H9 (cell line): ENCODE measurements at regions not wholly inside any gene's neighbourhood (a gene's known extent, or its start where the extent isn't known, plus 50 kb on each side); places are given as distances from the start of the nearest gene placed in this dataset.

Experiments used
- DNase-seq: peaks from one replicate; pipeline ENCODE4 v3.0.0-alpha.2; 2017
- H2AFZ ChIP-seq: one replicate; pipeline ENCODE4 v1.6.1; 2013; ENCODE audit warnings: mild to moderate bottlenecking, low read length, control low read depth, moderate library complexity
- H2AK5ac ChIP-seq: 2 replicates; pipeline ENCODE4 v1.6.1; 2013; ENCODE audit warnings: low read length, control low read depth, mixed read lengths; ENCODE audit not compliant: insufficient read length
- H2BK120ac ChIP-seq: one replicate; pipeline ENCODE4 v1.6.1; 2013; ENCODE audit warnings: low read depth, mild to moderate bottlenecking, low read length, control low read depth, inconsistent platforms; ENCODE audit not compliant: poor library complexity, severe bottlenecking
- H2BK12ac ChIP-seq: 2 replicates; pipeline ENCODE4 v1.6.1; 2013; ENCODE audit warnings: low read length, control low read depth, mixed read lengths, low read depth; ENCODE audit not compliant: insufficient read length
- H2BK15ac ChIP-seq: 2 replicates; pipeline ENCODE4 v1.6.1; 2013; ENCODE audit warnings: low read depth, low read length, control low read depth
- H2BK20ac ChIP-seq: one replicate; pipeline ENCODE4 v1.6.1; 2013; ENCODE audit warnings: low read depth, mild to moderate bottlenecking, low read length, control low read depth, inconsistent platforms; ENCODE audit not compliant: poor library complexity, severe bottlenecking
- H2BK5ac ChIP-seq: 2 replicates; pipeline ENCODE4 v1.6.1; 2013; ENCODE audit warnings: low read length, control low read depth, mixed read lengths; ENCODE audit not compliant: insufficient read length
- H3K14ac ChIP-seq: 2 replicates; pipeline ENCODE4 v1.6.1; 2013; ENCODE audit warnings: low read length, control low read depth; ENCODE audit not compliant: insufficient read depth
- H3K18ac ChIP-seq: 2 replicates; pipeline ENCODE4 v1.6.1; 2013; ENCODE audit warnings: low read depth, mild to moderate bottlenecking, mixed read lengths, low read length, control low read depth; ENCODE audit not compliant: insufficient read length
- H3K23ac ChIP-seq: 2 replicates; pipeline ENCODE4 v1.6.1; 2013; ENCODE audit warnings: low read length, control low read depth, mixed read lengths, low read depth; ENCODE audit not compliant: insufficient read length
- H3K23me2 ChIP-seq: 2 replicates; pipeline ENCODE4 v1.6.1; 2013; ENCODE audit warnings: low read depth, mild to moderate bottlenecking, mixed read lengths, low read length, control low read depth; ENCODE audit not compliant: insufficient read length, poor library complexity, severe bottlenecking
- H3K27ac ChIP-seq: 2 replicates; pipeline ENCODE4 v1.5.1; 2013; ENCODE audit warnings: low read length, control low read depth, mixed read lengths, low read depth; ENCODE audit not compliant: insufficient read length
- H3K27me3 ChIP-seq: 2 replicates; pipeline ENCODE4 v1.6.1; 2013; ENCODE audit warnings: low read length, control low read depth, inconsistent platforms; ENCODE audit not compliant: insufficient read depth
- H3K4ac ChIP-seq: 2 replicates; pipeline ENCODE4 v1.6.1; 2013; ENCODE audit warnings: low read depth, mild to moderate bottlenecking, control low read depth, inconsistent platforms, low read length, moderate library complexity
- H3K4me1 ChIP-seq: 2 replicates; pipeline ENCODE4 v1.6.1; 2013; ENCODE audit warnings: low read length, control low read depth, inconsistent platforms; ENCODE audit not compliant: insufficient read depth
- H3K4me2 ChIP-seq: 2 replicates; pipeline ENCODE4 v1.6.1; 2013; ENCODE audit warnings: low read length, control low read depth, mixed read lengths; ENCODE audit not compliant: insufficient read length, insufficient read depth
- H3K56ac ChIP-seq: 2 replicates; pipeline ENCODE4 v1.6.1; 2013; ENCODE audit warnings: low read depth, mild to moderate bottlenecking, mixed read lengths, low read length, control low read depth; ENCODE audit not compliant: insufficient read length
- H3K79me1 ChIP-seq: 2 replicates; pipeline ENCODE4 v1.6.1; 2013; ENCODE audit warnings: low read depth, mild to moderate bottlenecking, moderate library complexity, low read length, control low read depth, inconsistent platforms; ENCODE audit not compliant: insufficient read depth, poor library complexity, severe bottlenecking
- H3K79me2 ChIP-seq: 2 replicates; pipeline ENCODE4 v1.6.1; 2013; ENCODE audit warnings: low read length, control low read depth, inconsistent platforms; ENCODE audit not compliant: insufficient read depth
- H3K9ac ChIP-seq: 2 replicates; pipeline ENCODE4 v1.6.1; 2013; ENCODE audit warnings: low read length, control low read depth, mixed read lengths; ENCODE audit not compliant: insufficient read length; ENCODE audit errors: extremely low read depth
- H3K9me3 ChIP-seq: one replicate; pipeline ENCODE4 v1.6.1; 2013; ENCODE audit warnings: low read depth, low read length, inconsistent platforms; ENCODE audit not compliant: control insufficient read depth
- H3T11ph ChIP-seq: one replicate; pipeline ENCODE4 v1.6.1; 2013; ENCODE audit warnings: mild to moderate bottlenecking, low read length, control low read depth, inconsistent platforms
- H4K20me1 ChIP-seq: one replicate; pipeline ENCODE4 v1.6.1; 2013; ENCODE audit not compliant: control insufficient read depth, insufficient read length, insufficient read depth
- H4K5ac ChIP-seq: 2 replicates; pipeline ENCODE4 v1.6.1; 2013; ENCODE audit warnings: low read depth, mild to moderate bottlenecking, mixed read lengths, low read length, control low read depth; ENCODE audit not compliant: insufficient read length
- H4K8ac ChIP-seq: replicated peaks from 2 replicates; pipeline ENCODE4 v1.6.1; 2013; ENCODE audit warnings: low read length, control low read depth, mixed read lengths, low read depth; ENCODE audit not compliant: insufficient read length
- H4K91ac ChIP-seq: 2 replicates; pipeline ENCODE4 v1.6.1; 2013; ENCODE audit warnings: low read depth, mild to moderate bottlenecking, moderate library complexity, mixed read lengths, low read length, control low read depth; ENCODE audit not compliant: insufficient read length
- H3K27ac Mint-ChIP-seq, 3 experiments: 2 replicates in 2 of 3; 3 replicates in 1 of 3; pipeline ENCODE4 v1.8.0; 2020 to 2021; ENCODE audit warnings: mixed read lengths in 3 of 3, mild to moderate bottlenecking in 1 of 3, moderate library complexity in 1 of 3
- H3K27me3 Mint-ChIP-seq: 2 replicates; pipeline ENCODE4 v1.8.0; 2021; ENCODE audit warnings: low read depth, mild to moderate bottlenecking, moderate library complexity, mixed read lengths
- H3K36me3 Mint-ChIP-seq, 3 experiments: 2 replicates in 2 of 3; 3 replicates in 1 of 3; pipeline ENCODE4 v1.8.0; 2020 to 2021; ENCODE audit warnings: low read depth in 3 of 3, mixed read lengths in 3 of 3; ENCODE audit not compliant: insufficient read depth in 1 of 3
- H3K4me1 Mint-ChIP-seq, 2 experiments: 2 replicates each; pipeline ENCODE4 v1.8.0; 2020; ENCODE audit warnings: mixed read lengths in 2 of 2
- H3K4me3 Mint-ChIP-seq, 2 experiments: 2 replicates in 1 of 2; 3 replicates in 1 of 2; pipeline ENCODE4 v1.8.0; 2020 to 2021; ENCODE audit warnings: mild to moderate bottlenecking in 2 of 2, mixed read lengths in 2 of 2, moderate library complexity in 1 of 2
- H3K9me3 Mint-ChIP-seq, 2 experiments: 2 replicates in 1 of 2; 3 replicates in 1 of 2; pipeline ENCODE4 v1.8.0; 2020; ENCODE audit warnings: mild to moderate bottlenecking in 2 of 2, mixed read lengths in 2 of 2, moderate library complexity in 1 of 2
- WGBS: extraction: QIAGEN DNeasy Blood & Tissue Kit; methylation state at CpG from one replicate; pipeline ENCODE4 v1.1.7; 2013; ENCODE audit warnings: missing lambda C conversion rate, low lambda C conversion rate, mixed read lengths; ENCODE audit not compliant: insufficient read length; ENCODE audit errors: extremely low coverage; 5-methylcytosine and 5-hydroxymethylcytosine counted together
- TF ChIP-seq, protein P1 (sequence below): fragments of 200-600 bp; sonication (generic); conservative IDR thresholded peaks from 3 replicates; pipeline ENCODE4 v1.8.0; 2021; ENCODE audit warnings: antibody characterized with exemption, mild to moderate bottlenecking

DNA sequence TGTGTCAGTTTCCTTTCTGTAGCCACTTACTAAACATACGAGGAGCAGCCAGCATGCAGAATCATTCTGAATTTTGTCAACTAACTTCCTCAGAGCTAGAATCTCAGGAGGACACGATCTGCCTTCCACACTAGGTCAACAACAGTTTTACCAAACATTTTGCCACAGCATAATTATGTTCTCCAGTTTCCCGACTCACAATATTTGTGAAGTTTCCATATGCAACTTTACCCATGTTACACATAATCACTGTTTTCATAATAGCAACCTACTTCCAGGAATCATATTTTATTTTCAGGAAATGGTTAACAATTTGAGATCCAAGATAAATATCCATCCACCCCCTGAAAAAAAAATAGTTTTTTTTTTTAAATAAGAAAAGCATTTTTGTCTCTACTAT lies 595.0 kb downstream of the PYDC2 start:
- no peak overlapping the region for H2BK120ac ChIP-seq
- TF ChIP-seq, protein P1, sequence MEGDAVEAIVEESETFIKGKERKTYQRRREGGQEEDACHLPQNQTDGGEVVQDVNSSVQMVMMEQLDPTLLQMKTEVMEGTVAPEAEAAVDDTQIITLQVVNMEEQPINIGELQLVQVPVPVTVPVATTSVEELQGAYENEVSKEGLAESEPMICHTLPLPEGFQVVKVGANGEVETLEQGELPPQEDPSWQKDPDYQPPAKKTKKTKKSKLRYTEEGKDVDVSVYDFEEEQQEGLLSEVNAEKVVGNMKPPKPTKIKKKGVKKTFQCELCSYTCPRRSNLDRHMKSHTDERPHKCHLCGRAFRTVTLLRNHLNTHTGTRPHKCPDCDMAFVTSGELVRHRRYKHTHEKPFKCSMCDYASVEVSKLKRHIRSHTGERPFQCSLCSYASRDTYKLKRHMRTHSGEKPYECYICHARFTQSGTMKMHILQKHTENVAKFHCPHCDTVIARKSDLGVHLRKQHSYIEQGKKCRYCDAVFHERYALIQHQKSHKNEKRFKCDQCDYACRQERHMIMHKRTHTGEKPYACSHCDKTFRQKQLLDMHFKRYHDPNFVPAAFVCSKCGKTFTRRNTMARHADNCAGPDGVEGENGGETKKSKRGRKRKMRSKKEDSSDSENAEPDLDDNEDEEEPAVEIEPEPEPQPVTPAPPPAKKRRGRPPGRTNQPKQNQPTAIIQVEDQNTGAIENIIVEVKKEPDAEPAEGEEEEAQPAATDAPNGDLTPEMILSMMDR = no peak

More for the DNA sequence above, 595.0 kb downstream of the PYDC2 start:
- Histone ChIP-seq H3T11ph (no peak overlapping the region), H3K27ac (no peak overlapping the region), H3K79me1 (no peaks in the 10 kb centered on the region), H4K91ac (no peak overlapping the region), H2AK5ac (no peak overlapping the region), H3K9me3 (no peaks in the 10 kb centered on the region), H2BK5ac (no peak overlapping the region), H2AFZ (no peak overlapping the region), H2BK20ac (no peak overlapping the region), H4K20me1 (no peaks in the 10 kb centered on the region), H3K79me2 (no peaks in the 10 kb centered on the region), H2BK15ac (no peak overlapping the region), H3K4me2 (no peak overlapping the region), H3K18ac (no peak overlapping the region), H3K23me2 (no peaks in the 10 kb centered on the region), H2BK12ac (no peak overlapping the region), H3K4ac (no peak overlapping the region), H3K4me1 (no peaks in the 10 kb centered on the region), H3K56ac (no peak overlapping the region), H3K27me3 (no peaks in the 10 kb centered on the region), H4K8ac (no peak overlapping the region), H4K5ac (no peak overlapping the region), H3K14ac (no peak overlapping the region), H3K9ac (no peak overlapping the region), H3K23ac (no peak overlapping the region)
- Mint-ChIP-seq H3K9me3 (no peaks in the 10 kb centered on the region), H3K27ac (no peak overlapping the region), H3K27me3 (no peaks in the 10 kb centered on the region), H3K4me3 (no peak overlapping the region), H3K36me3 (no peaks in the 10 kb centered on the region), H3K4me1 (peaks cover 2 to 6% of the 10 kb centered on the region in 2 experiments; a peak in 3 of 4 replicates)
- WGBS = no CpG with 5 or more reads among the region's 3 CpGs
- no peak for DNase-seq
